Heart right ventricle (tissue), 16 donors: ENCODE measurements at regions not wholly inside any gene's neighbourhood (a gene's known extent, or its start where the extent isn't known, plus 50 kb on each side); places are given as distances from the start of the nearest gene placed in this dataset.

ENCODE experiments used
- ATAC-seq, 8 donors: fragments of 200-7000 bp; cut with Tn5 transposase; one replicate each; pipeline ENCODE4 v1.9.1; 2020; ENCODE audit warnings: mild to moderate bottlenecking in 8 of 8, moderate library complexity in 8 of 8, moderate number of reproducible peaks in 1 of 8
- DNase-seq, 2 donors: peaks; one replicate each; pipeline ENCODE4 v3.0.0-alpha.2; 2020
- H3K27ac ChIP-seq, 10 donors: fragments of 200-600 bp; sonication (generic) in 2 of 10; one replicate each; pipeline versions ENCODE4 v1.5.0 to v1.8.0; 2020 to 2022; ENCODE audit warnings: mild to moderate bottlenecking in 3 of 10
- H3K27me3 ChIP-seq, 7 donors: fragments of 200-600 bp; one replicate each; pipeline ENCODE4 v1.8.0; 2021 to 2022; ENCODE audit warnings: mild to moderate bottlenecking in 2 of 7
- H3K36me3 ChIP-seq, 9 donors: fragments of 200-600 bp; sonication (generic) in 1 of 9; one replicate each; pipeline versions ENCODE4 v1.5.0 to v1.8.0; 2020 to 2022; ENCODE audit warnings: mild to moderate bottlenecking in 2 of 9
- H3K4me1 ChIP-seq, 9 donors: fragments of 200-600 bp; sonication (generic) in 1 of 9; one replicate each; pipeline versions ENCODE4 v1.5.0 to v1.8.0; 2020 to 2022; ENCODE audit warnings: mild to moderate bottlenecking in 4 of 9
- H3K4me3 ChIP-seq, 10 donors: fragments of 200-600 bp; sonication (generic) in 2 of 10; one replicate each; pipeline versions ENCODE4 v1.5.0 to v1.8.0; 2020 to 2022; ENCODE audit warnings: mild to moderate bottlenecking in 7 of 10, moderate library complexity in 2 of 10
- H3K9me3 ChIP-seq, 11 donors: fragments of 200-600 bp in 10 of 11; sonication (generic) in 2 of 11; one replicate each; pipeline versions ENCODE4 v1.5.0 to v1.8.0; 2013 to 2022; ENCODE audit warnings: mild to moderate bottlenecking in 2 of 11, control low read depth in 1 of 11, moderate library complexity in 1 of 11
- CTCF ChIP-seq, 9 donors: fragments of 200-600 bp; sonication (generic) in 2 of 9; IDR thresholded peaks; one replicate each; pipeline versions ENCODE4 v1.5.0 to v1.8.0; 2021 to 2022; ENCODE audit warnings: antibody characterized with exemption in 9 of 9, mild to moderate bottlenecking in 5 of 9, moderate library complexity in 1 of 9
- WGBS, 2 donors: extraction: QIAGEN DNeasy Blood & Tissue Kit; methylation state at CpG; one replicate each; pipeline ENCODE4 v1.1.7; 2013; ENCODE audit warnings: inconsistent platforms in 1 of 2; 5-methylcytosine and 5-hydroxymethylcytosine counted together
- intact Hi-C, 10 donors: fragments of 100-400 bp; cut with DNase I; formaldehyde crosslinking; loops; one replicate each; pipeline versions ENCODE4 v1.11.1 to v1.14.2; 2022
- donor health status: Arrhythmogenic right ventricular cardiomyopathy.
- donor health status: ischemic (EF 13 %, LVEDD 7.1; RV severe dilation, severe dysfunction).
- donor health status: healthy with polysubstance abuse.
- donor health status: DM: no; HTN: yes; CAD: no.
- donor health status: DM: no; HTN: no; CAD: no.
- donor health status: ischemic (EF 25% LVEDD 6.9; RV normal size, moderate dysfunction).
- donor health status: ischemic (EF 25% LVEDD 5.7; RV mildly dilated, moderate dysfunction).
- donor health status: healthy.
- donor health status: DM: yes; HTN: yes; CAD: no.
- donor health status: Ischemic cardiomyopathy.
- donor health status: ischemic (EF 35%, LVEDD 5.7; RV mildly dilated, moderate dysfunction).
- donor health status: nonischemic (EF 11% LVEDD 7.7; RV severe dilation, severe dysfunction).
- donor health status: DM: yes; HTN: yes; CAD: no.
- donor health status: PGD.
- donor health status: ischemic (EF 29% LVEDD 5.4; RV normal size, mild dysfunction).
- donor health status: nonischemic (EF 23%, LVEDD 6.1; RV moderate dilation, normal function).

DNA sequence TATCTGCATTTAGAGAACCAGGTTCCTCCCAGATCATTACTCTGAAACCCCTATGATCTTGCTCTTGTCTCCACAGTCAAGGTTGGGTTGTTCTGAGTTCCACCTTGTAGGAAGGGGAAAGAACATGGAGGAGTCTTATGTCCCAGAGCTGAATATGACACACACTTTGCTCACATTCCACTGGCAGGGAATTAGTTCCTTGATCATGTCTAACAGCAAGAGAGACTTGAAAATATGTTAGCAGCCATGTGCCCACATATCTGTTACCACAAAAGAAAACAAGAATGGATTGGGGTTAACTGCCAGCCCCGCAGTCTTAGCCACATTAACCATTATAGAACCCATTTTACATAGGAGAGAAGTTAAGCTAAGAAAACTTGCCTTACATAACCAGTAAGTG lies 71.1 kb upstream of the MDM1 start:
- ATAC-seq (no peak), DNase-seq (no peak)
- TF ChIP-seq CTCF (IDR thresholded peaks at IDR 0.05), result no peak
- H3K4me3 ChIP-seq, result no peak overlapping the region
- intact Hi-C loops, result loop anchor here in 2 of 10 donors (5.0 to 10.0 kb wide), 2 partner anchors 36 to 52 kb away; no protein-coding TSS in a partner anchor
- peaks cover 10 to 46% (median 32%) of the 10 kb centered on the region in 9 donors for H3K4me1 ChIP-seq
- H3K36me3 ChIP-seq, result no peaks in the 10 kb centered on the region
- no peaks in the 10 kb centered on the region for H3K9me3 ChIP-seq
- 92 to 96% methylated on average over 1 of the region's 1 CpG for WGBS, 2 donors
- no peak overlapping the region for H3K27ac ChIP-seq
- H3K27me3 ChIP-seq, result no peaks in the 10 kb centered on the region

DNA sequence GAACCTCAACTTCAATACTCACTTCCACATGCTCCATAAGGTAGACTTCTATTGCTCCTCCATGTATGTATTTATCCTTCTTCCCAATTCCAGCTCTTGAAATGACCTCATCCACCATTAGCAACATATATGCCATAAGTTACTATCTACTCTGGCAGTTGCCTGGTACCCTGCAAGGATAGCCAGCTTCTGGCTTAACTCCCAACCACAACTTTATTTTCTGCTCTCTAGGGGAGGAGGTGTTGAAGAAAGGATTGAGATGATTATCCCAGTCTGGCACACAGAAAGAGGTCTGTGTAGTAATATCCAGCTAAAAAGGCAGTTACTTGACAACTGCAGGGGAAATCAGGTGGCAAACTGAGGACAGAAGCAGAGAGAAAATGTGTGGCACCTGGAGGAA lies 71.5 kb upstream of the MDM1 start:
- intact Hi-C loops, result loop anchor here in 3 of 10 donors (2.0 to 10.0 kb wide), 4 partner anchors 36 to 53 kb away; no protein-coding TSS in a partner anchor
- DNase-seq, result no peak
- TF ChIP-seq CTCF (IDR thresholded peaks at IDR 0.05), result no peak
- no peaks in the 10 kb centered on the region for H3K9me3 ChIP-seq
- H3K4me1 ChIP-seq, result peaks cover 10 to 46% (median 32%) of the 10 kb centered on the region in 9 donors
- H3K27me3 ChIP-seq, result no peaks in the 10 kb centered on the region
- ATAC-seq, result no peak
- H3K27ac ChIP-seq, result no peak overlapping the region
- H3K36me3 ChIP-seq, result no peaks in the 10 kb centered on the region
- H3K4me3 ChIP-seq, result no peak overlapping the region

DNA sequence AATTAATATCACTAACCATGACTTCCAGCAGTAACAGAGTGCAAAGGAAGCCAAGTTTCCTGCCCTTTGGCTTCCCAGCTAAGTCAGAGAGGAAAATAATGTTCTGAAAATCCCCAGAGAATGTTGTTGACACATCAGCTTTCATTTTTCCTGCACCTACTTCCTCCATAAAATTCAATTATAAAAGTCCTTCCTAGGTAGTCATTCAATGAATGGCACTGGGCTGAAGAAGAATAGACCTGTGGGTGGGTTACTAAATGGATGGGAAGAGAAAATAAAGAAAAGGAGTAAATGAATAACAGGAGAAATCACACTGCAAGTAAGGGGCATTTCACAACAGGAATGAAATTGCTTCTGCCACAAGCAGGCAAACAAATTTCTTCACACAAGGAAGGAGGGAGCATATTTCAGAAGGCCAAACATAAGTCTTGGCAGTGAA lies 73.2 kb upstream of the MDM1 start:
- ATAC-seq, result peak in 6 of 8 donors; percentile 23 to 72 (median 50)
- Histone ChIP-seq H3K27ac (peak overlapping the region; percentile 19 to 84 (median 70)), H3K9me3 (no peaks in the 10 kb centered on the region), H3K4me3 (peak overlapping the region in 1 of 10 donors; percentile 25), H3K4me1 (peaks cover 10 to 39% (median 28%) of the 10 kb centered on the region in 9 donors), H3K36me3 (no peaks in the 10 kb centered on the region), H3K27me3 (no peaks in the 10 kb centered on the region)
- no peak for TF ChIP-seq CTCF (IDR thresholded peaks at IDR 0.05)
- intact Hi-C loops, result loop anchor here in 5 of 10 donors (2.0 to 10.0 kb wide), 8 partner anchors 38 to 282 kb away; partner anchors contain the start of genes RAP1B (in 3 of the 5) and NUP107 (in 2 of the 5)
- peak in 1 of 2 donors; percentile 16 for DNase-seq

DNA sequence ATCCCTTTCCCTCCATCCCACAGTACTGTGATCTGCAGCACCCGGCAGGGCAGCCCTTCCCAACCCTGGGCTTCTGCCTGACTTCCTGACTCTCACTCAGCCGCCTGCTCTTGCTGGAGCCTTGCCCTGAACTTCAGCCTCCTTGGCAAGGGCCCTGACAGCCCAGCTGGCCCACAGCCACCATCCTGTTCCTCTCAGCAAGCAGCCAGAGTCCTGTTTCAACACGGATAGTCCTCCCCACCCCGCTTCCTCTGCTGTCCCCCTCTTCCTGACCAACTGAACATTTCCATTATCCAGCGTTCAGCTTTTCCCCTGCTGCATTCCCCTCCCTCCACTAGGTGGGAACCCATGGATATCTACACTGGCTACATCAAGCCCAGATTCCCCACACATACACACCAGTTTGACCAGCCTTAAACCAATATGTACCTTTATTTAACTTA lies 74.0 kb upstream of the MDM1 start:
- intact Hi-C loops, result loop anchor here in 5 of 10 donors (2.0 to 10.0 kb wide), 7 partner anchors 39 to 281 kb away; partner anchors contain the start of genes RAP1B (in 3 of the 5) and NUP107 (in 2 of the 5)
- ATAC-seq (peak; percentile 96 to 99 (median 98)), DNase-seq (peak; percentile 93 to 95)
- TF ChIP-seq CTCF (IDR thresholded peaks at IDR 0.05), result peak in 8 of 9 donors; percentile 14 to 62 (median 48)
- Histone ChIP-seq H3K36me3 (no peaks in the 10 kb centered on the region), H3K4me1 (peaks cover 6 to 36% (median 28%) of the 10 kb centered on the region in 9 donors), H3K9me3 (no peaks in the 10 kb centered on the region), H3K4me3 (peak overlapping the region in 1 of 10 donors; percentile 25), H3K27ac (peak overlapping the region in 9 of 10 donors; percentile 63 to 84 (median 70)), H3K27me3 (no peaks in the 10 kb centered on the region)
- WGBS, 2 donors, result 1 to 2% methylated on average over 5 of the region's 5 CpGs
